ENCODE measurements at regions not wholly inside any gene's neighbourhood (a gene's known extent, or its start where the extent isn't known, plus 50 kb on each side); places are given as distances from the start of the nearest gene placed in this dataset.

- intact Hi-C loops (cut with DNase I): no loop called here
- Histone ChIP-seq H3K27ac (no peak overlapping the region), H3K4me1 (replicated peaks in 1 of 2) (no peaks in the 10 kb centered on the region), H3K9me3 (replicated peaks in 1 of 3) (no peaks in the 10 kb centered on the region), H3K4me3 (no peak overlapping the region), H3K27me3 (no peaks in the 10 kb centered on the region), H3K36me3 (replicated peaks in 1 of 2) (no peaks in the 10 kb centered on the region)
- no peak for TF ChIP-seq POLR2A (IDR thresholded peaks at IDR 0.05)
- no peak for TF ChIP-seq CTCF (IDR thresholded peaks at IDR 0.05)
- WGBS, 4 donors: 62 to 69% (median 64%) methylated on average over 3 of the region's 3 CpGs
- no peak for DNase-seq
Observed at GRCh38 chr10:52567247-52567580, 205.4 kb downstream of the MBL2 start.

GRCh38 chr10:52568309-52568708 is 204.3 kb downstream of the MBL2 start:
- intact Hi-C loops (cut with DNase I): no loop called here
- no peak for DNase-seq
- Histone ChIP-seq H3K4me3 (no peak overlapping the region), H3K9me3 (replicated peaks in 1 of 3) (no peaks in the 10 kb centered on the region), H3K4me1 (replicated peaks in 1 of 2) (no peaks in the 10 kb centered on the region), H3K27ac (no peak overlapping the region), H3K27me3 (no peaks in the 10 kb centered on the region), H3K36me3 (replicated peaks in 1 of 2) (no peaks in the 10 kb centered on the region)
- WGBS, 4 donors: 87 to 92% (median 90%) methylated on average over 2 of the region's 2 CpGs
- TF ChIP-seq CTCF (IDR thresholded peaks at IDR 0.05) (no peak), POLR2A (IDR thresholded peaks at IDR 0.05) (no peak)

- Histone ChIP-seq H3K4me3 (no peak overlapping the region), H3K36me3 (replicated peaks in 1 of 2) (no peaks in the 10 kb centered on the region), H3K27ac (no peak overlapping the region), H3K9me3 (replicated peaks in 1 of 3) (no peaks in the 10 kb centered on the region), H3K27me3 (no peaks in the 10 kb centered on the region), H3K4me1 (replicated peaks in 1 of 2) (no peaks in the 10 kb centered on the region)
- DNase-seq: no peak
- 55 to 74% (median 66%) methylated on average over 1 of the region's 1 CpG for WGBS, 4 donors
- TF ChIP-seq CTCF (IDR thresholded peaks at IDR 0.05) (no peak), POLR2A (IDR thresholded peaks at IDR 0.05) (no peak)
- intact Hi-C loops (cut with DNase I): no loop called here
Observed at GRCh38 chr10:52570490-52570889, 202.1 kb downstream of the MBL2 start.

- Histone ChIP-seq H3K27me3 (no peaks in the 10 kb centered on the region), H3K4me1 (replicated peaks in 1 of 2) (no peaks in the 10 kb centered on the region), H3K9me3 (replicated peaks in 1 of 3) (no peaks in the 10 kb centered on the region), H3K4me3 (no peak overlapping the region), H3K27ac (no peak overlapping the region), H3K36me3 (replicated peaks in 1 of 2) (no peaks in the 10 kb centered on the region)
- intact Hi-C loops (cut with DNase I): no loop called here
- TF ChIP-seq POLR2A (IDR thresholded peaks at IDR 0.05) (no peak), CTCF (IDR thresholded peaks at IDR 0.05) (no peak)
- no peak for DNase-seq
- 53 to 60% (median 55%) methylated on average over 2 of the region's 2 CpGs for WGBS, 4 donors
Observed at GRCh38 chr10:52571018-52571417, 201.6 kb downstream of the MBL2 start.

All from adrenal gland (tissue), 9 donors.